Endothelial cell of umbilical vein (primary cell): ENCODE measurements at regions not wholly inside any gene's neighbourhood (a gene's known extent, or its start where the extent isn't known, plus 50 kb on each side); places are given as distances from the start of the nearest gene placed in this dataset.

Experiments
- BruUV-seq: library from RNA; stranded (reverse); fragments of 400-500 nt; replicated peaks from 2 replicates; lab custom pipeline; 2021; lab: Mats Ljungman, UMichigan
- CTCF ChIA-PET: fragments of 300-600, 350-600 bp; sonication (Branson Sonifier 250); formaldehyde crosslinking; loops from one replicate; lab custom pipeline; 2021; ENCODE audit warnings: antibody characterized with exemption, inconsistent platforms; lab: Charles Lee
- POLR2A ChIA-PET: fragments of 300-600, 350-600 bp; sonication (Branson Sonifier 250); formaldehyde crosslinking; loops from one replicate; lab custom pipeline; 2021; ENCODE audit warnings: antibody characterized with exemption, inconsistent platforms; lab: Charles Lee
- DNase-seq: peaks from one replicate; pipeline ENCODE4 v3.0.0-alpha.2; 2011; ENCODE audit warnings: low read depth, low spot score
- FAIRE-seq: peaks from 2 replicates; lab custom pipeline; 2011; peaks lifted over from hg19 to GRCh38; lab: Jason Lieb, UNC
- H2AFZ ChIP-seq: 2 replicates; pipeline ENCODE4 v1.6.0; 2012; ENCODE audit warnings: low read depth, low read length, control low read depth, inconsistent platforms
- H3K27ac ChIP-seq: 2 replicates; pipeline ENCODE4 v1.5.1; 2011; ENCODE audit warnings: low read depth, mild to moderate bottlenecking, control low read depth, low read length, moderate library complexity; ENCODE audit not compliant: insufficient read depth
- H3K27me3 ChIP-seq, 2 experiments: 2 replicates each; pipeline versions ENCODE4 v1.6.0 to v1.6.1; 2011; ENCODE audit warnings: low read length in 2 of 2, mixed read lengths in 1 of 2; ENCODE audit not compliant: control insufficient read depth in 2 of 2, insufficient read depth in 2 of 2
- H3K36me3 ChIP-seq, 2 experiments: 2 replicates in 1 of 2; 3 replicates in 1 of 2; pipeline ENCODE4 v1.5.1; 2011; ENCODE audit warnings: low read length in 2 of 2, mild to moderate bottlenecking in 1 of 2, moderate library complexity in 1 of 2; ENCODE audit not compliant: control insufficient read depth in 2 of 2, insufficient read depth in 2 of 2; ENCODE audit errors: extremely low read depth in 1 of 2
- H3K4me1 ChIP-seq: 3 replicates; pipeline ENCODE4 v1.5.1; 2011; ENCODE audit warnings: mild to moderate bottlenecking, low read length; ENCODE audit not compliant: control insufficient read depth, insufficient read depth; ENCODE audit errors: extremely low read depth
- H3K4me2 ChIP-seq: 2 replicates; pipeline ENCODE4 v1.6.1; 2011; ENCODE audit warnings: low read length, control low read depth, mixed read lengths; ENCODE audit not compliant: insufficient read depth
- H3K4me3 ChIP-seq, 3 experiments: fragments of 200-600 bp in 1 of 3; sonication (generic), shearing (Covaris generic) in 1 of 3; replicated peaks in 1 of 3; 2 replicates each; pipeline ENCODE4 v1.5.1; 2011 to 2016; ENCODE audit warnings: control low read depth in 3 of 3, low read length in 3 of 3, mild to moderate bottlenecking in 2 of 3, inconsistent platforms in 1 of 3, low read depth in 1 of 3, moderate library complexity in 1 of 3; ENCODE audit not compliant: insufficient read depth in 1 of 3
- H3K79me2 ChIP-seq: 2 replicates; pipeline ENCODE4 v1.6.0; 2012; ENCODE audit warnings: low read length, inconsistent platforms; ENCODE audit not compliant: control insufficient read depth, insufficient read depth
- H3K9ac ChIP-seq: replicated peaks from 2 replicates; pipeline ENCODE3; 2011; ENCODE audit warnings: low read length, control low read depth; ENCODE audit not compliant: insufficient read depth; ENCODE audit errors: extremely low read depth
- H3K9me1 ChIP-seq: replicated peaks from 3 replicates; pipeline ENCODE4 v1.6.0; 2011; ENCODE audit warnings: mild to moderate bottlenecking, low read length; ENCODE audit not compliant: control insufficient read depth, insufficient read depth; ENCODE audit errors: extremely low read depth
- H3K9me3 ChIP-seq: replicated peaks from 2 replicates; pipeline ENCODE4 v1.5.1; 2012; ENCODE audit warnings: low read length, inconsistent platforms; ENCODE audit not compliant: control insufficient read depth, insufficient read depth
- H4K20me1 ChIP-seq: replicated peaks from 2 replicates; pipeline ENCODE3; 2011; ENCODE audit warnings: mild to moderate bottlenecking, low read length; ENCODE audit not compliant: control insufficient read depth, insufficient read depth; ENCODE audit errors: extremely low read depth
- CTCF ChIP-seq, 2 donors: IDR thresholded peaks; 1 replicate in 1 of 2; 2 replicates in 1 of 2; pipeline ENCODE4 v1.5.1; 2011; ENCODE audit warnings: low read length in 2 of 2, mild to moderate bottlenecking in 2 of 2, moderate library complexity in 2 of 2, control low read depth in 1 of 2, inconsistent platforms in 1 of 2, low read depth in 1 of 2; ENCODE audit not compliant: insufficient read depth in 1 of 2; ENCODE audit errors: extremely low read depth in 1 of 2
- EZH2 ChIP-seq: IDR thresholded peaks from 2 replicates; pipeline ENCODE4 v1.6.1; 2012; ENCODE audit warnings: borderline replicate concordance, low read depth, mild to moderate bottlenecking, moderate library complexity, low read length, inconsistent platforms; ENCODE audit not compliant: severe bottlenecking
- FOS ChIP-seq: IDR thresholded peaks from 2 replicates; pipeline ENCODE4 v1.6.1; 2011; ENCODE audit warnings: mild to moderate bottlenecking, low read length, moderate library complexity, borderline replicate concordance; ENCODE audit not compliant: insufficient read depth
- GATA2 ChIP-seq: IDR thresholded peaks from 2 replicates; pipeline ENCODE4 v1.7.0; 2011; ENCODE audit warnings: low read depth, mild to moderate bottlenecking, moderate library complexity, mixed read lengths, low read length; ENCODE audit not compliant: insufficient read length, insufficient read depth
- JUN ChIP-seq: IDR thresholded peaks from 2 replicates; pipeline ENCODE4 v1.6.1; 2011; ENCODE audit warnings: borderline replicate concordance, low read depth; ENCODE audit not compliant: insufficient read length, insufficient read depth
- MYC ChIP-seq: IDR thresholded peaks from one replicate; pipeline ENCODE4 v1.6.1; 2011; ENCODE audit warnings: mild to moderate bottlenecking, low read depth, low read length
- POLR2A ChIP-seq: IDR thresholded peaks from 2 replicates; pipeline ENCODE4 v1.6.1; 2012; ENCODE audit warnings: low read depth, mild to moderate bottlenecking, control low read depth, low read length
- POLR2AphosphoS5 ChIP-seq: IDR thresholded peaks from 2 replicates; pipeline ENCODE4 v1.6.1; 2012; ENCODE audit warnings: low read depth, mild to moderate bottlenecking, control low read depth, low read length, moderate library complexity; ENCODE audit not compliant: insufficient read depth
- dilution Hi-C: fragments of 300-500 bp; cut with MboI; formaldehyde crosslinking; loops from one replicate; pipeline ENCODE4 v1.15.0; 2019; ENCODE audit warnings: low sequenced_read_pairs; ENCODE audit not compliant: extremely low pct_ligation_motif_present
- intact Hi-C: fragments of 100-400 bp; cut with micrococcal nuclease; formaldehyde crosslinking; loops from one replicate; pipeline ENCODE4 v1.10.0; 2022
- TF ChIP-seq, protein P1 (sequence below): IDR thresholded peaks from 2 replicates; pipeline ENCODE4 v1.6.1; 2011; ENCODE audit not compliant: insufficient read depth, insufficient read length

- Histone ChIP-seq H3K4me1 (no peaks in the 10 kb centered on the region), H3K36me3 (no peaks in the 10 kb centered on the region), H3K79me2 (no peaks in the 10 kb centered on the region), H3K9me3 (peaks cover 6% of the 10 kb centered on the region), H3K4me2 (no peak overlapping the region), H3K9me1 (no peaks in the 10 kb centered on the region), H4K20me1 (no peaks in the 10 kb centered on the region), H2AFZ (no peak overlapping the region), H3K4me3 (no peak overlapping the region), H3K27ac (no peak overlapping the region), H3K9ac (no peak overlapping the region), H3K27me3 (no peaks in the 10 kb centered on the region)
- intact Hi-C loops: no loop called here
- no TSS peak for BruUV-seq
- dilution Hi-C loops: no loop called here
- ChIA-PET POLR2A (no interaction called here), CTCF (no interaction called here)
- DNase-seq (no peak), FAIRE-seq (no peak)
- no peak for TF ChIP-seq EZH2
These were observed 549.3 kb downstream of the BRD1 start for GRCh38 chr22:49278340-49278739.

DNA sequence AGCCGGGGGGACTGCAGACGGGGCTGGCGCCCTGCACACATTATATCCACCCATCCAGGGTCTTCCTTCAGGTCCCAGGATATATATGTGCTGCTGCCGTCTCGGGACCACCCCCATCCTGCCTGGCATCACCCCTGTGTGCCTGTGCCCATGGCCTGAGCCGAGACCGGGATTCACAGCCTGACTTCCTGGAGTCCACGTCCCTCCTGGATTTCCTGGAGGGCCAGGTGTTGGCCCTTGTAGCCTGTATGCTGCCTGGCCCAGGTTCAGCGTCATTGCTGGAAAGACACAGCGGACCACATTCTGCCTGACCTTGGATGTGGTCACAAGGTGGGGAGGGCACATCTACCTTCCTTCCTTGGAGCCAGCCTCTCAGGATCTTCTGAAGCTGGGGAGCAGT lies 551.1 kb downstream of the BRD1 start:
- CTCF ChIA-PET: no interaction called here
- no peaks in the 10 kb centered on the region for H3K36me3 ChIP-seq
- BruUV-seq: no TSS peak
- no peak overlapping the region for H3K4me2 ChIP-seq
- POLR2A ChIA-PET: no interaction called here
- H3K9ac ChIP-seq: no peak overlapping the region
- no peaks in the 10 kb centered on the region for H3K4me1 ChIP-seq
- H3K27ac ChIP-seq: no peak overlapping the region
- H4K20me1 ChIP-seq: no peaks in the 10 kb centered on the region
- no peaks in the 10 kb centered on the region for H3K79me2 ChIP-seq
- no peak for TF ChIP-seq EZH2
- no peak for TF ChIP-seq CTCF (IDR thresholded peaks at IDR 0.05; ENCODE audit: extremely low read depth in 1 of 2, insufficient read depth in 1 of 2, low read depth in 1 of 2, low read length in 2 of 2)
- TF ChIP-seq, protein P1, sequence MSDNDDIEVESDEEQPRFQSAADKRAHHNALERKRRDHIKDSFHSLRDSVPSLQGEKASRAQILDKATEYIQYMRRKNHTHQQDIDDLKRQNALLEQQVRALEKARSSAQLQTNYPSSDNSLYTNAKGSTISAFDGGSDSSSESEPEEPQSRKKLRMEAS: no peak
- no peak for TF ChIP-seq POLR2A
- no peak for TF ChIP-seq GATA2
- no peak for TF ChIP-seq FOS
- TF ChIP-seq MYC: no peak
- no peak for TF ChIP-seq POLR2AphosphoS5
- TF ChIP-seq JUN: no peak
- intact Hi-C loops (no loop called here), dilution Hi-C loops (no loop called here)
- H3K27me3 ChIP-seq: no peaks in the 10 kb centered on the region
- H2AFZ ChIP-seq: no peak overlapping the region
- DNase-seq: no peak
- no peaks in the 10 kb centered on the region for H3K9me1 ChIP-seq
- H3K4me3 ChIP-seq: no peak overlapping the region
- no peak for FAIRE-seq
- peaks cover 6% of the 10 kb centered on the region for H3K9me3 ChIP-seq
